ENCODE measurements at regions not wholly inside any gene's neighbourhood (a gene's known extent, or its start where the extent isn't known, plus 50 kb on each side); places are given as distances from the start of the nearest gene placed in this dataset.

- no CpG with 5 or more reads among the region's 7 CpGs for WGBS (ENCODE audit: extremely low coverage, insufficient read length, low lambda C conversion rate)
- DNase-seq, result peak; percentile 20
- Histone ChIP-seq H4K20me1 (ENCODE audit: control insufficient read depth, insufficient read depth, insufficient read length) (no peaks in the 10 kb centered on the region), H3K27ac (ENCODE audit: insufficient read length, low read depth, low read length) (no peak overlapping the region), H3K14ac (ENCODE audit: insufficient read depth, low read length) (no peak overlapping the region), H3K9ac (ENCODE audit: extremely low read depth, insufficient read length, low read length) (no peak overlapping the region), H2BK15ac (ENCODE audit: low read depth, low read length) (no peak overlapping the region), H3K56ac (ENCODE audit: insufficient read length, low read depth, low read length) (no peak overlapping the region), H3K23ac (ENCODE audit: insufficient read length, low read depth, low read length) (no peak overlapping the region), H2AK5ac (ENCODE audit: insufficient read length, low read length) (no peak overlapping the region), H4K8ac (replicated peaks; ENCODE audit: insufficient read length, low read depth, low read length) (no peak overlapping the region), H2AFZ (ENCODE audit: low read length) (no peak overlapping the region), H4K91ac (ENCODE audit: insufficient read length, low read depth, low read length) (no peak overlapping the region), H2BK20ac (ENCODE audit: low read depth, low read length, poor library complexity, severe bottlenecking) (no peak overlapping the region), H2BK12ac (ENCODE audit: insufficient read length, low read depth, low read length) (no peak overlapping the region), H3K27me3 (ENCODE audit: insufficient read depth, low read length) (no peaks in the 10 kb centered on the region), H2BK120ac (ENCODE audit: low read depth, low read length, poor library complexity, severe bottlenecking) (no peak overlapping the region), H3K9me3 (ENCODE audit: control insufficient read depth, low read depth, low read length) (no peaks in the 10 kb centered on the region), H3K4me2 (ENCODE audit: insufficient read depth, insufficient read length, low read length) (no peak overlapping the region), H2BK5ac (ENCODE audit: insufficient read length, low read length) (no peak overlapping the region), H3K79me2 (ENCODE audit: insufficient read depth, low read length) (no peaks in the 10 kb centered on the region), H3K18ac (ENCODE audit: insufficient read length, low read depth, low read length) (no peak overlapping the region), H4K5ac (ENCODE audit: insufficient read length, low read depth, low read length) (no peak overlapping the region), H3K23me2 (ENCODE audit: insufficient read length, low read depth, low read length, poor library complexity, severe bottlenecking) (no peaks in the 10 kb centered on the region), H3K79me1 (ENCODE audit: insufficient read depth, low read depth, low read length, poor library complexity, severe bottlenecking) (no peaks in the 10 kb centered on the region), H3K4me1 (ENCODE audit: insufficient read depth, low read length) (peaks cover 5% of the 10 kb centered on the region; the same call in 1 of the 2 replicates), H3T11ph (ENCODE audit: low read length) (no peak overlapping the region), H3K4ac (ENCODE audit: low read depth, low read length) (no peak overlapping the region)
- Mint-ChIP-seq H3K9me3 (peaks cover 29 to 30% of the 10 kb centered on the region in 2 experiments), H3K27me3 (ENCODE audit: low read depth) (peaks cover 5% of the 10 kb centered on the region; the same call in 1 of the 2 replicates), H3K4me3 (no peak overlapping the region), H3K36me3 (ENCODE audit: insufficient read depth in 1 of 3, low read depth in 3 of 3) (peaks cover 6 to 22% (median 12%) of the 10 kb centered on the region in 3 experiments; a peak in 6 of 7 replicates), H3K27ac (no peak overlapping the region), H3K4me1 (peaks cover 13 to 18% of the 10 kb centered on the region in 2 experiments)
- TF ChIP-seq CTCF (conservative IDR thresholded peaks at IDR 0.05), result no peak
These were observed 161.4 kb downstream of the WNT7A start for GRCh38 chr3:13718436-13718835.

All from H9 (cell line).